ENCODE measurements at regions not wholly inside any gene's neighbourhood (a gene's known extent, or its start where the extent isn't known, plus 50 kb on each side); places are given as distances from the start of the nearest gene placed in this dataset.

DNA sequence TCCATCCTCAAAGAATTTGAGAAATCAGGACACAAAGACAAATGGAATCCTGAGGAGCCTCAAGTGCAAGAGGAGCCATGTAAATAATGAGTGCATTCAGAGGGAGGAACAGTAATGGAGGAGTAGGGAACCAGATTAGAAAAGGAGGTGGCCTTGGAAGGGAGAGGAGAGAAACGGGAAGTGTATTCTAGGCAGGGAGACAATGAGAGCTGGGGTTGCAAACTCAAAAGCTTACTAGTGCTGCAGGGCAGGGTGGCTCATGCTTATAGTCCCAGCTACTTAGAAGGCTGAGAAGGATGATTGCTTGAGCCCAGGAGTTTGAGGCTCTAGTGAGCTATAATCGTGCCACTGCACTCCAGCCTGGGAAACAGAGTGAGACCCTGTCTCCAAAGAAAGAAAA lies 113.2 kb upstream of the LSM6 start:
- 0% methylated on average over 2 of the region's 2 CpGs for WGBS (ENCODE audit: missing lambda C conversion rate)
- TF ChIP-seq, protein P1, sequence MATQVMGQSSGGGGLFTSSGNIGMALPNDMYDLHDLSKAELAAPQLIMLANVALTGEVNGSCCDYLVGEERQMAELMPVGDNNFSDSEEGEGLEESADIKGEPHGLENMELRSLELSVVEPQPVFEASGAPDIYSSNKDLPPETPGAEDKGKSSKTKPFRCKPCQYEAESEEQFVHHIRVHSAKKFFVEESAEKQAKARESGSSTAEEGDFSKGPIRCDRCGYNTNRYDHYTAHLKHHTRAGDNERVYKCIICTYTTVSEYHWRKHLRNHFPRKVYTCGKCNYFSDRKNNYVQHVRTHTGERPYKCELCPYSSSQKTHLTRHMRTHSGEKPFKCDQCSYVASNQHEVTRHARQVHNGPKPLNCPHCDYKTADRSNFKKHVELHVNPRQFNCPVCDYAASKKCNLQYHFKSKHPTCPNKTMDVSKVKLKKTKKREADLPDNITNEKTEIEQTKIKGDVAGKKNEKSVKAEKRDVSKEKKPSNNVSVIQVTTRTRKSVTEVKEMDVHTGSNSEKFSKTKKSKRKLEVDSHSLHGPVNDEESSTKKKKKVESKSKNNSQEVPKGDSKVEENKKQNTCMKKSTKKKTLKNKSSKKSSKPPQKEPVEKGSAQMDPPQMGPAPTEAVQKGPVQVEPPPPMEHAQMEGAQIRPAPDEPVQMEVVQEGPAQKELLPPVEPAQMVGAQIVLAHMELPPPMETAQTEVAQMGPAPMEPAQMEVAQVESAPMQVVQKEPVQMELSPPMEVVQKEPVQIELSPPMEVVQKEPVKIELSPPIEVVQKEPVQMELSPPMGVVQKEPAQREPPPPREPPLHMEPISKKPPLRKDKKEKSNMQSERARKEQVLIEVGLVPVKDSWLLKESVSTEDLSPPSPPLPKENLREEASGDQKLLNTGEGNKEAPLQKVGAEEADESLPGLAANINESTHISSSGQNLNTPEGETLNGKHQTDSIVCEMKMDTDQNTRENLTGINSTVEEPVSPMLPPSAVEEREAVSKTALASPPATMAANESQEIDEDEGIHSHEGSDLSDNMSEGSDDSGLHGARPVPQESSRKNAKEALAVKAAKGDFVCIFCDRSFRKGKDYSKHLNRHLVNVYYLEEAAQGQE (IDR thresholded peaks at IDR 0.05): no peak
- no peak for TF ChIP-seq POLR2AphosphoS2 (conservative IDR thresholded peaks at IDR 0.05; ENCODE audit: low read length)
- TF ChIP-seq CBX2 (IDR thresholded peaks at IDR 0.05; ENCODE audit: borderline replicate concordance, low read depth): no peak
- no peak for TF ChIP-seq EHMT2 (IDR thresholded peaks at IDR 0.05; ENCODE audit: low read depth)
- no peak for TF ChIP-seq FOSB (CRISPR knock-in tag; IDR thresholded peaks at IDR 0.05)
- TF ChIP-seq ZSCAN20 (CRISPR knock-in tag; IDR thresholded peaks at IDR 0.05): no peak
- no peak for TF ChIP-seq CHD4 (IDR thresholded peaks at IDR 0.05; ENCODE audit: borderline replicate concordance)
- no peak for TF ChIP-seq SMC3 (IDR thresholded peaks at IDR 0.05)
- TF ChIP-seq E2F6 (IDR thresholded peaks at IDR 0.05; ENCODE audit: borderline replicate concordance, low read depth): no peak
- no peak for TF ChIP-seq SREBF2 (IDR thresholded peaks at IDR 0.05)
- no peak for TF ChIP-seq ELK1 (IDR thresholded peaks at IDR 0.05; ENCODE audit: low read depth, low read length)
- TF ChIP-seq HDAC2 (IDR thresholded peaks at IDR 0.05): no peak
- no peaks in the 10 kb centered on the region for H3K4me1 ChIP-seq
- FAIRE-seq: no peak
- H3K4me3 ChIP-seq: no peak overlapping the region
- H3K4me2 ChIP-seq: no peak overlapping the region
- CTCF ChIA-PET: interaction anchor here (0.5 to 0.9 kb wide), 2 partner anchors 13 to 211 kb away, joined by 3 to 4 read pairs; no protein-coding TSS in a partner anchor
- DNase-seq (ENCODE audit: low read depth in 1 of 2, low spot score in 1 of 2): no peak
- POLR2A ChIA-PET: no interaction called here
- H3K9me3 ChIP-seq: no peaks in the 10 kb centered on the region
- no peak for ATAC-seq
- H3K27ac ChIP-seq: no peak overlapping the region

GRCh38 chr4:146061610-146062334 lies 113.7 kb upstream of the LSM6 start:
- FAIRE-seq: no peak
- TF ChIP-seq KDM5A (IDR thresholded peaks at IDR 0.05) (no peak), ZSCAN20 (CRISPR knock-in tag; IDR thresholded peaks at IDR 0.05) (no peak), RFX5 (IDR thresholded peaks at IDR 0.05) (no peak), RNF2 (IDR thresholded peaks at IDR 0.05; ENCODE audit: borderline replicate concordance, low read depth) (no peak), ZC3H11A (IDR thresholded peaks at IDR 0.05) (peak; percentile 30; the same call in 1 of the 2 replicates), FOXS1 (CRISPR knock-in tag; IDR thresholded peaks at IDR 0.05) (no peak)
- TF ChIP-seq, protein P1 (IDR thresholded peaks at IDR 0.05): no peak
- TF ChIP-seq, protein P2, sequence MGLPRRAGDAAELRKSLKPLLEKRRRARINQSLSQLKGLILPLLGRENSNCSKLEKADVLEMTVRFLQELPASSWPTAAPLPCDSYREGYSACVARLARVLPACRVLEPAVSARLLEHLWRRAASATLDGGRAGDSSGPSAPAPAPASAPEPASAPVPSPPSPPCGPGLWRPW (IDR thresholded peaks at IDR 0.05): no peak
- 3% methylated on average over 4 of the region's 4 CpGs for WGBS (ENCODE audit: missing lambda C conversion rate)
- ATAC-seq: no peak
- no peaks in the 10 kb centered on the region for H3K9me3 ChIP-seq
- ChIA-PET CTCF (interaction anchor here (0.5 to 0.9 kb wide), 2 partner anchors 13 to 212 kb away, joined by 3 to 4 read pairs; no protein-coding TSS in a partner anchor), POLR2A (no interaction called here)
- DNase-seq (ENCODE audit: low read depth in 1 of 2, low spot score in 1 of 2): no peak
- no peak overlapping the region for H3K27ac ChIP-seq
- H3K4me1 ChIP-seq: no peaks in the 10 kb centered on the region
- H3K4me3 ChIP-seq: no peak overlapping the region
- H3K4me2 ChIP-seq: no peak overlapping the region

All from A549 (cell line).